Gastrocnemius medialis (tissue), 4 donors: ENCODE measurements at regions not wholly inside any gene's neighbourhood (a gene's known extent, or its start where the extent isn't known, plus 50 kb on each side); places are given as distances from the start of the nearest gene placed in this dataset.

ENCODE experiments used
- CTCF ChIP-seq, 5 experiments: fragments of 450-650 bp in 3 of 5; fragments of 200-600 bp in 2 of 5; sonication (generic) in 2 of 5; IDR thresholded peaks in 4 of 5; conservative IDR thresholded peaks in 1 of 5; 1 replicate in 4 of 5; 2 replicates in 1 of 5; pipeline ENCODE4 v1.5.1; 2016 to 2019; ENCODE audit warnings: antibody characterized with exemption in 5 of 5, mild to moderate bottlenecking in 3 of 5, moderate library complexity in 3 of 5
- POLR2A ChIP-seq, 2 donors: fragments of 450-650 bp; IDR thresholded peaks; one replicate each; pipeline ENCODE4 v1.6.1; 2017; ENCODE audit warnings: antibody characterized with exemption in 2 of 2, mild to moderate bottlenecking in 2 of 2, moderate library complexity in 2 of 2

- no peak for TF ChIP-seq CTCF (IDR thresholded peaks at IDR 0.05 in 4 of 5, conservative IDR thresholded peaks at IDR 0.05 in 1 of 5)
- TF ChIP-seq POLR2A (IDR thresholded peaks at IDR 0.05) = no peak
Observed at GRCh38 chr3:109900783-109901182, 563.4 kb upstream of the DPPA4 start.
